ENCODE measurements at regions not wholly inside any gene's neighbourhood (a gene's known extent, or its start where the extent isn't known, plus 50 kb on each side); places are given as distances from the start of the nearest gene placed in this dataset.

- DNase-seq (ENCODE audit: low spot score) = no peak
Observed at GRCh38 chr2:156164091-156164720, 168.3 kb downstream of the NR4A2 start.

- DNase-seq (ENCODE audit: low spot score) = no peak
Observed at GRCh38 chr2:156158808-156159207, 173.7 kb downstream of the NR4A2 start.

GRCh38 chr2:156157670-156158069, 174.9 kb downstream of the NR4A2 start:
- peak; percentile 11 for DNase-seq (ENCODE audit: low spot score)

- DNase-seq (ENCODE audit: low spot score) = peak; percentile 19
Observed at GRCh38 chr2:156156580-156156979, 175.9 kb downstream of the NR4A2 start.

GRCh38 chr2:156155319-156155718, 177.2 kb downstream of the NR4A2 start:
- DNase-seq (ENCODE audit: low spot score) = no peak

GRCh38 chr2:156151351-156151750, 181.2 kb downstream of the NR4A2 start:
- no peak for DNase-seq (ENCODE audit: low spot score)

- DNase-seq (ENCODE audit: low spot score) = no peak
Observed at GRCh38 chr2:156147594-156148330, 184.8 kb downstream of the NR4A2 start.

- no peak for DNase-seq (ENCODE audit: low spot score)
Observed at GRCh38 chr2:156145976-156146375, 186.5 kb downstream of the NR4A2 start.

GRCh38 chr2:156145469-156145868, 187.1 kb downstream of the NR4A2 start:
- no peak for DNase-seq (ENCODE audit: low spot score)

GRCh38 chr2:156136566-156136965, 196.0 kb downstream of the NR4A2 start:
- DNase-seq (ENCODE audit: low spot score) = no peak

- DNase-seq (ENCODE audit: low spot score) = no peak
Observed at GRCh38 chr2:156134887-156135286, 197.6 kb downstream of the NR4A2 start.

GRCh38 chr2:156132941-156133340, 199.6 kb downstream of the NR4A2 start:
- no peak for DNase-seq (ENCODE audit: low spot score)

- DNase-seq (ENCODE audit: low spot score) = no peak
Observed at GRCh38 chr2:156132130-156132529, 200.4 kb downstream of the NR4A2 start.

GRCh38 chr2:156129227-156129626, 203.3 kb downstream of the NR4A2 start:
- no peak for DNase-seq (ENCODE audit: low spot score)

- peak; percentile 37 for DNase-seq (ENCODE audit: low spot score)
Observed at GRCh38 chr2:156125018-156125417, 207.5 kb downstream of the NR4A2 start.

- DNase-seq (ENCODE audit: low spot score) = no peak
Observed at GRCh38 chr2:156124458-156124857, 208.1 kb downstream of the NR4A2 start.

- DNase-seq (ENCODE audit: low spot score) = no peak
Observed at GRCh38 chr2:156118753-156119416, 213.6 kb downstream of the NR4A2 start.

GRCh38 chr2:156116113-156116512, 216.4 kb downstream of the NR4A2 start:
- DNase-seq (ENCODE audit: low spot score) = no peak

- DNase-seq (ENCODE audit: low spot score) = no peak
Observed at GRCh38 chr2:156115338-156115737, 217.2 kb downstream of the NR4A2 start.

GRCh38 chr2:156112323-156112722, 220.2 kb downstream of the NR4A2 start:
- DNase-seq (ENCODE audit: low spot score) = no peak

- DNase-seq (ENCODE audit: low spot score) = peak; percentile 32
Observed at GRCh38 chr2:156110890-156111289, 221.6 kb downstream of the NR4A2 start.

GRCh38 chr2:156099382-156099781, 233.1 kb downstream of the NR4A2 start:
- DNase-seq (ENCODE audit: low spot score) = no peak

- no peak for DNase-seq (ENCODE audit: low spot score)
Observed at GRCh38 chr2:156098506-156098905, 234.0 kb downstream of the NR4A2 start.
